SK-N-SH (cell line): ENCODE measurements at regions not wholly inside any gene's neighbourhood (a gene's known extent, or its start where the extent isn't known, plus 50 kb on each side); places are given as distances from the start of the nearest gene placed in this dataset.

ENCODE experiments used
- EP300 ChIP-seq, 2 experiments: IDR thresholded peaks; 2 replicates each; pipeline versions ENCODE4 v1.4.0 to v1.6.1; 2012; ENCODE audit warnings: borderline replicate concordance in 1 of 2, low read depth in 1 of 2, low read length in 1 of 2
- FOSL2 ChIP-seq: IDR thresholded peaks from 2 replicates; pipeline ENCODE4 v1.4.0; 2012; ENCODE audit warnings: low read depth, mild to moderate bottlenecking, moderate library complexity, borderline replicate concordance
- FOXM1 ChIP-seq: IDR thresholded peaks from 2 replicates; pipeline ENCODE4 v1.4.0; 2012; ENCODE audit warnings: low read depth, mild to moderate bottlenecking
- JUND ChIP-seq: IDR thresholded peaks from 2 replicates; pipeline ENCODE4 v1.4.0; 2012
- MEF2A ChIP-seq: IDR thresholded peaks from 2 replicates; pipeline ENCODE4 v1.4.0; 2012; ENCODE audit warnings: low read depth, borderline replicate concordance
- POLR2AphosphoS5 ChIP-seq: IDR thresholded peaks from 2 replicates; pipeline ENCODE4 v1.6.1; 2012; ENCODE audit warnings: low read depth, low read length
- TCF12 ChIP-seq: IDR thresholded peaks from 2 replicates; pipeline ENCODE4 v1.4.0; 2012
- TF ChIP-seq, protein P1 (sequence below): fragments of 200-600 bp; sonication (generic); IDR thresholded peaks from 2 replicates; pipeline ENCODE4 v1.6.1; 2017; ENCODE audit warnings: antibody characterized with exemption, mild to moderate bottlenecking, moderate library complexity
- TF ChIP-seq, protein P2 (sequence below): IDR thresholded peaks from 2 replicates; pipeline ENCODE4; 2012
- TF ChIP-seq, protein P3 (sequence below): IDR thresholded peaks from 2 replicates; pipeline ENCODE4 v1.6.1; 2012; ENCODE audit warnings: mild to moderate bottlenecking, low read depth, low read length, moderate library complexity

DNA sequence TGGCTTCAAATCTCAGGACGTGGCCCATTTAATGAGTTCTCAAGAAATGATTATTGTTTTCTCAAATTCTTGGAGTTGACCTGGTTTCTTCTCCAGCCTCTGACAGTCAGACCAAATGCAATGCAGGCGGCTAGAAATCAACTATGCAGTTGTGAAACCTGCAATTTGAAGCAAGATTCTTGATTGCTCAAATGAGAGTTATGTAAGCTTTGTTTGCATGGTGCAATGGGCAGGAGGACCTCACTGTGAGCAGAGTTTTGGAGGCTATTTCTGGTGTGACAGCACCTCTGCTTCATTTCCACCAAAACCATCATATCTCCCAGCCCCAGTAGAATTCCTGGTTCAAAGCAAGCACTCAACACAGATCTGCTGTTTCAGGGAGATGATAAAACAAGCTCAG is 500.0 kb upstream of the KLF4 start:
- TF ChIP-seq TCF12 (no peak), POLR2AphosphoS5 (no peak), JUND (no peak), FOXM1 (no peak), FOSL2 (no peak), MEF2A (no peak), EP300 (IDR thresholded peaks at IDR 0.05; ENCODE audit: borderline replicate concordance in 1 of 2, low read depth in 1 of 2, low read length in 1 of 2) (no peak)
- TF ChIP-seq, protein P1, sequence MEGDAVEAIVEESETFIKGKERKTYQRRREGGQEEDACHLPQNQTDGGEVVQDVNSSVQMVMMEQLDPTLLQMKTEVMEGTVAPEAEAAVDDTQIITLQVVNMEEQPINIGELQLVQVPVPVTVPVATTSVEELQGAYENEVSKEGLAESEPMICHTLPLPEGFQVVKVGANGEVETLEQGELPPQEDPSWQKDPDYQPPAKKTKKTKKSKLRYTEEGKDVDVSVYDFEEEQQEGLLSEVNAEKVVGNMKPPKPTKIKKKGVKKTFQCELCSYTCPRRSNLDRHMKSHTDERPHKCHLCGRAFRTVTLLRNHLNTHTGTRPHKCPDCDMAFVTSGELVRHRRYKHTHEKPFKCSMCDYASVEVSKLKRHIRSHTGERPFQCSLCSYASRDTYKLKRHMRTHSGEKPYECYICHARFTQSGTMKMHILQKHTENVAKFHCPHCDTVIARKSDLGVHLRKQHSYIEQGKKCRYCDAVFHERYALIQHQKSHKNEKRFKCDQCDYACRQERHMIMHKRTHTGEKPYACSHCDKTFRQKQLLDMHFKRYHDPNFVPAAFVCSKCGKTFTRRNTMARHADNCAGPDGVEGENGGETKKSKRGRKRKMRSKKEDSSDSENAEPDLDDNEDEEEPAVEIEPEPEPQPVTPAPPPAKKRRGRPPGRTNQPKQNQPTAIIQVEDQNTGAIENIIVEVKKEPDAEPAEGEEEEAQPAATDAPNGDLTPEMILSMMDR, result no peak
- TF ChIP-seq, protein P2, sequence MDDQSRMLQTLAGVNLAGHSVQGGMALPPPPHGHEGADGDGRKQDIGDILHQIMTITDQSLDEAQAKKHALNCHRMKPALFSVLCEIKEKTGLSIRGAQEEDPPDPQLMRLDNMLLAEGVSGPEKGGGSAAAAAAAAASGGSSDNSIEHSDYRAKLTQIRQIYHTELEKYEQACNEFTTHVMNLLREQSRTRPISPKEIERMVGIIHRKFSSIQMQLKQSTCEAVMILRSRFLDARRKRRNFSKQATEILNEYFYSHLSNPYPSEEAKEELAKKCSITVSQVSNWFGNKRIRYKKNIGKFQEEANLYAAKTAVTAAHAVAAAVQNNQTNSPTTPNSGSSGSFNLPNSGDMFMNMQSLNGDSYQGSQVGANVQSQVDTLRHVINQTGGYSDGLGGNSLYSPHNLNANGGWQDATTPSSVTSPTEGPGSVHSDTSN, result no peak
- TF ChIP-seq, protein P3, sequence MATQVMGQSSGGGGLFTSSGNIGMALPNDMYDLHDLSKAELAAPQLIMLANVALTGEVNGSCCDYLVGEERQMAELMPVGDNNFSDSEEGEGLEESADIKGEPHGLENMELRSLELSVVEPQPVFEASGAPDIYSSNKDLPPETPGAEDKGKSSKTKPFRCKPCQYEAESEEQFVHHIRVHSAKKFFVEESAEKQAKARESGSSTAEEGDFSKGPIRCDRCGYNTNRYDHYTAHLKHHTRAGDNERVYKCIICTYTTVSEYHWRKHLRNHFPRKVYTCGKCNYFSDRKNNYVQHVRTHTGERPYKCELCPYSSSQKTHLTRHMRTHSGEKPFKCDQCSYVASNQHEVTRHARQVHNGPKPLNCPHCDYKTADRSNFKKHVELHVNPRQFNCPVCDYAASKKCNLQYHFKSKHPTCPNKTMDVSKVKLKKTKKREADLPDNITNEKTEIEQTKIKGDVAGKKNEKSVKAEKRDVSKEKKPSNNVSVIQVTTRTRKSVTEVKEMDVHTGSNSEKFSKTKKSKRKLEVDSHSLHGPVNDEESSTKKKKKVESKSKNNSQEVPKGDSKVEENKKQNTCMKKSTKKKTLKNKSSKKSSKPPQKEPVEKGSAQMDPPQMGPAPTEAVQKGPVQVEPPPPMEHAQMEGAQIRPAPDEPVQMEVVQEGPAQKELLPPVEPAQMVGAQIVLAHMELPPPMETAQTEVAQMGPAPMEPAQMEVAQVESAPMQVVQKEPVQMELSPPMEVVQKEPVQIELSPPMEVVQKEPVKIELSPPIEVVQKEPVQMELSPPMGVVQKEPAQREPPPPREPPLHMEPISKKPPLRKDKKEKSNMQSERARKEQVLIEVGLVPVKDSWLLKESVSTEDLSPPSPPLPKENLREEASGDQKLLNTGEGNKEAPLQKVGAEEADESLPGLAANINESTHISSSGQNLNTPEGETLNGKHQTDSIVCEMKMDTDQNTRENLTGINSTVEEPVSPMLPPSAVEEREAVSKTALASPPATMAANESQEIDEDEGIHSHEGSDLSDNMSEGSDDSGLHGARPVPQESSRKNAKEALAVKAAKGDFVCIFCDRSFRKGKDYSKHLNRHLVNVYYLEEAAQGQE, result no peak
